GM19043 (cell line): ENCODE measurements at regions not wholly inside any gene's neighbourhood (a gene's known extent, or its start where the extent isn't known, plus 50 kb on each side); places are given as distances from the start of the nearest gene placed in this dataset.

Experiments
- ATAC-seq: cut with Tn5 transposase; IDR thresholded peaks from one replicate; pipeline ENCODE4 v1.9.1; 2021; ENCODE audit warnings: low read depth; ENCODE audit not compliant: unreplicated experiment

DNA sequence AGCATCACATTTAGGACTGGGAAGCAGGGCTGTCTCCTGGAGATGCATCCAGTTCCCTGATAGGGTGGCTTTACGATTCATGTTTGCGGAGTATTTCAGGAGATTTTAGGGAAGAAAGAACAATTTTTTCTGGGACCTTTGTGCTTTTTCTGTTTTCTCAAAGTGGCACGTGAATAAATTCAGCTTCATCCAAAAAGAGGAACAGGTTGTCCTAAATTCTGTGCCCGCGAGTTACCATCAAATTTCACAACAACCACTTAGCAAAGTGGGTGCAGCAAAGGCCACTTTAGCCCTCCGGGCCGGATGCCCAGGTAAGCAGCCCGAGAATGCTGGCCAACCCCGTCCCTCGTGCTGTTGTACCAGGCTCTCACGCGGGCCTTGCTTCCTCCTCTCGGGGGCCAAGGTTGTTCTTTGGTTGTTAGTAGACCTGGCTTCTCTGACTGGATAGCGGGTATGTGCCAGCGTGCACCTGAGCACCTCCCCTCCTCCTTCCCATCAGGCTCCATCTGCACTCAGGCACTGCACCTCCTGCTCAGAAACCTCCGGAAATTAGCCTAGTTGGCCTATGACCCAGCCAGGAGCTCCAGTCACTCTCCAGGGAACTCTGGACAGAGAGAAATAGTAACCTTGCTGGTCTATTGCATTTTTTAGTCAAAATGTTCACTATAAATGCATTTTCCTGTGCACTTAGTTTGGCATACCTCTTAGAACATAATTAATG, 83.0 kb downstream of the CMPK2 start:
- no peak for ATAC-seq

DNA sequence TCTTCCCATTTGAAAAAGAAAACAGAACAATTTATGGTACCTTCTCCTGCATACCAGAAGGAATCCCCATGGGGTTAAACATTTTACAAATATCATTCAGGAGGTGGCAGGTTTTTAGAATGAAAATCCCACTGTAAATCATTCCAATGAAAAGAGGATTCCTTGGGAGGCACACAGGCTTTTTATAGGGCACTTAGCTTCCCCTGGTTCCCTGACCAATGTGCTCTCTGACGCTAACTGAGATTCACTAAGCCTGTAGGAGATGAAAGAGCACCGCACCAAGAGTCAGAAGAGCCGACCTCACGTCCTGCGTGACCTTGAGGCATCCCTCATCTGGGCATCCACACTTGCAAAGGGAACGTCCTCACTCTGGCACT, 82.5 kb downstream of the CMPK2 start:
- no peak for ATAC-seq

DNA sequence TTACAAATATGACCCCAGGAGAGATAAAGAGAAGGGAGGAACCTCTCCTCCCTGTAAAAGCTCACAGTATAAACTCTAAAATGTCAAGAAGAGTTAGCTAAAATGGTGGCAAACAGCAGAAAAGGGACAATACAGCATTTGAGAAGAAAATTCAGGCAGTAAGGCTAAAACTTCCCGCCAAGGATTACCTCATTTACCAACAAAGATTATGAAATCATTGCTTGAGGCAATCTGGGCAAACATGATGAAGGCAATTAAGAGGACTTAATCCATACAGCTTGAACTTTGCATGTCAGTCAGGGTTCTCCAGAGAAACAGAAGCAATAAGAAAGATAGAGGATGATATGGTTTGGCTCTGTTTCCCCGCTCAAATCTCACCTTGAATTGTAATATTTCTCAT, 81.4 kb downstream of the CMPK2 start:
- no peak for ATAC-seq

DNA sequence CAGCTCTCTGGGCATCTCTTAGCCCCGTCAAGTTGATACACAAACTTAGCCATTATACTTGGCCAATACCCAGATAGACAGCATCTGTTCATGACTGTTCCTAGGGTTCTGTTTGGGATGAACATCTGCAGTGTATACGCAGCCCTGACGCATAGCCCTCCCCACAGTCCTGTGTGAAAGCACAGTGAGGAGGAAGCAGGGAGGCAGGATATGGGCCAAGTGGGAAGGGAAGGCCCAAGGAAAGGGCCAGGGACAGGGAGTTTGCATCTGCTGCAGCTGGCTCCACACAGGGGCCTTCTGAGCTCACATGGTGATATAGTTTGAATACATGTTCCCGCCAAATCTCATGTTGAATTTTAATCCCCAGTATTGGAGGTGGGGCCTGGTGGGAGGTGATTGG, 80.2 kb downstream of the CMPK2 start:
- ATAC-seq, result no peak

DNA sequence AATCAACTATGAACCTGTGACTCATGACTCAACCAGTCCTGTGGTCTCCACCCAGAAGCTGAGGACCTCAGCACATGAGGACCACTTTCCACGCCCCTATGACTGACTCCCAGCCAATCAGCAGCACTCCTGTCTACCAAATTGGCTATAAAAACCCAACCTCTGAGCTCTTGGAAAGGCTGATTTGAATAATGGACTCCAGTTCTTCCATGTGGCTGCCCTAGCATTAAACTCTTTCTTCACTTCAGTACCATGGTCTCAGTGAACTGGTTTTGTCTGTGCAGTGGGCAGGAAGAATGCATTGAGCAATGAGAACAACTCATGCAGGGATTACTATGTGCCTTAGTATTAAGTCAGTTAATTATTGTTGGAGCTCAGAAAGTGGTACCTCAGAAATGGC, 78.3 kb downstream of the CMPK2 start:
- no peak for ATAC-seq

DNA sequence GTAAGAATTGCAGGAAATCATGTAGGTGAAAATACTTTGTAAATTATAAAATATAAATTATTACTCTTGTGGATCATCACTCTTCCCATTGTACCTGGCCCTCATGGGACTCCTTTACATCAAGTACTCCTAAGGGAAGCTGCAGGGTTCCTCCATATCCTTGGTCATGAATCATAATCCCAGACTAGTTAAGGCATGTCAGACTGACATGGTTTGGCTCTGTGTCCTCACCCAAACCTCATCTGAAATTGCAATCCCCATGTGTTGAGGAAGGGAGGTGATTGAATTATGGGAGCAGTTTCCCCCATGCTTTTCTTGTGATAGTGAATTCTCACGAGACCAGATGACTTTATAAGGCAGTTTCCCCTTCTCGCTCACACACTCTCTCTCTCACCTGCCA, 77.1 kb downstream of the CMPK2 start:
- no peak for ATAC-seq

DNA sequence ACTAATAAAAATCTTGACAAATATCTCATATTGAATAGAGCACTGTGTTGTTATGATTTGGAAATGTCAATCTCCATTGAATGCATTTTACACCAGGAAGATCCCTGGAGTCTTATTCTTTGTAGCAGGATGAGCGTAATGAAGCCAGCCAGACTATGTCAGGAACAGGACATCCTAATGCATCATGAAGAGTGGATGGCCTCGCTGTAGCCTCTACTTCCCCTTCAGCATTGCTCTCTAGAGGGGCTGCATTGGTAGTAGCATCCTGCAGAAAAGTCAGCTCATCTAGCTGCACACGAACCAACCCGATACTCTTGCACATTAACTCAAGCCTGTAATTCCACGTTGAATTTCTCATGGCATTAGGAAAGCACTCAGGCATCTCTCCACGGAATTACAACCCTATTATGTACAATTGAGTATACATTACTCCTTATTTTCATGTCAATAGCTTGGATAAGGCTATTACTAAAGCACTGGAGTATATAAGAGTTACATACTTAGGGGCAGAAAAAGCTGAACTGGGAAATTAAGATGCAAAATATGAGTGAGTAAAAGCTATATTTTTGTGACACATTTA, 76.1 kb downstream of the CMPK2 start:
- no peak for ATAC-seq

DNA sequence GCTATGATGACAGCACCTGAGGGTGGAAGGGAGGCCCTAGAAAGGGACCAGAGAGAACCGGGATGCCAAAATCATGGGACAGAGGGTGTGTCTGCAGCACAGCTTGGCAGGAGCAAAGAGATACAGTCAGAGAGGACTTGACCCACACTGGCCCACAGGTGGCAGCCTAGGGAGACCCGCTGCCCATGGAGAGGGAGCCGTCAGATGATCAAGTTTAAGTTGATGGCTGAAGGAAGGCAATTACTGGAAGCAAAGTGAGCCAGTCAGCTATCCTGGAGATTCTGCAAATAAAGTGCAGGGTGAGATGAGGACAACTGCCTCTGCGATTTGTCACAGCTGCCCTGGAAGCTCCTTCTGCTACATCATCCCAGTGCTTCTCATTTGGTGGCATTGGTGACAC, 74.0 kb downstream of the CMPK2 start:
- no peak for ATAC-seq

DNA sequence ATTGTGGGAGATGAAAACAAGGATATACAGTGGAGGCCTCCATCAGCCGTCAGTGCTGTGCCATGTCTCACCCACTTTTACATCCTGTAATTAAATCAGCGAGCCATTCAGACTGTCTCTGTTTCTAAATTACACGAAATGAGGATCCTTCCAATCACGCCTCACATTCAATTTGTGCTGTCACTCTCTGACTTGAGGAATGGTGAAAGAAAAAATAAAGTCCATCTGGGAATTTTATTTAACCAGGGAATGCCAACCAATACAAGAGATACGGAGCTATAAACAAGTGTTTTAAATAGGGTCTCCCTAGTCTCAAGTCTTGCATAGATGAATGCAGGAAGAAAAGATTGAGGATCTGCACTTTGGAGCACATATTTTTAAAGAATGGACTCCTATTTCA, 72.8 kb downstream of the CMPK2 start:
- ATAC-seq, result no peak

DNA sequence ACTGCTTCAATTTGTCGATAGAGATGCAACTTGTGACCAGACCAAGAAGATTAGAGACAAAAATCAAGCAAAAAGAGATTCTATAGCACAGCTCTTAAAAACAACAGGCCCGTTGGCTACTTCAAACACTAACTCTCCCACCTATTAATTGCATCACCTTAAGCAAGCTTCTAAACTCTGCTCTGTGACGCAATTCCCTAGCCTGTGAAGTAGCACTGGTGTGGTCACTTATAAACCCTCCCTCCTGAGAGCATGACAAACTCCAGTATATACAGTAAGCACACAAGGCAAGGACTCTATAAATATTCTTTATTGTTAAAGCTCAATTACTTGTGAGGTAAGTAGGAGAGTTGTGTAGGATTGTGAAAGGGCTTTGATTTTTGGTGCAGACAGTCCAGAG, 72.3 kb downstream of the CMPK2 start:
- no peak for ATAC-seq

DNA sequence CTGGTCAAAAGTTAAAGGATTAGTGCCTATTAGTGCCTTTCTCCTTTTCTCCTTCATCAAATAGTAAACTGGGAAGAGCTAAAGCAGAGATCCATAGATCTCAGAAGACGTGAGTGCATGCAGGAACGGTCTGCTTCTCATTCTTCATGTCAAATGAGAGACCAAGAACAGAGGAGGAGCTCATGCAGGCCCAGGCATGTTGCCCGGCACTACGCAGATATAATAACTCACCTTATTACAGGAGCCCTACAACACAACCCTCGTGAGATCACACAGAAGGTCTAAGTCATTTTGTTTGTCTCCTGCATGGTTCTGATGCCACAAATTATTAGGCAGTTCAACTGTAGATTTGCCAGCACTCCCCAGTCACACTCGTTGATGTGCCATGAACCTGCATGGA, 71.8 kb downstream of the CMPK2 start:
- ATAC-seq, result no peak

DNA sequence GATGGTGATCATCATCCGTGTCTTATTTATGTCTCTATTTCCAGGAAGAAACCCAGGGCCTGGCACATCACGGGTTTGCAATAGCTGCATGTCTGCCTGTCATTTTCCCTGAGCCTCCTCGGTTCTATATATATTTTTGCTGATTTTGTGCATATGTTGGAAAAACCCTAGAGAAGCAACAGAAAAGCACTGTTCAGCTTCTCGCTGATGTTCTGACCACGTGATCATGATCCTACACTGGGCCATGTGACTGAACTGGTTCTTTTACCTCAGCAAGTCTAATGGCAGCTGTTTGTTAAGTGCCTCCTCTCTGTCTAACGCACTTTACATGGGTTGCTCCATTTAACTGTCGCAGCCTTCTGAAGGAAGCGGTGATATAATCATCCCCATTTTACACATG, 71.3 kb downstream of the CMPK2 start:
- no peak for ATAC-seq
